ENCODE measurements at regions not wholly inside any gene's neighbourhood (a gene's known extent, or its start where the extent isn't known, plus 50 kb on each side); places are given as distances from the start of the nearest gene placed in this dataset.

- no peak for TF ChIP-seq CTCF (optimal IDR thresholded peaks at IDR 0.05 in 1 of 3, IDR thresholded peaks at IDR 0.05 in 1 of 3, conservative IDR thresholded peaks at IDR 0.05 in 1 of 3; ENCODE audit: extremely low read depth in 1 of 3, insufficient read depth in 2 of 3, low read length in 3 of 3)
- no peak for TF ChIP-seq EZH2 (IDR thresholded peaks at IDR 0.05; ENCODE audit: low read length)
These were observed 293.0 kb upstream of the PODXL start for GRCh38 chr7:131849472-131849871.
